NT2/D1 (cell line): ENCODE measurements at regions not wholly inside any gene's neighbourhood (a gene's known extent, or its start where the extent isn't known, plus 50 kb on each side); places are given as distances from the start of the nearest gene placed in this dataset.

Experiments
- SUZ12 ChIP-seq: IDR thresholded peaks from 2 replicates; pipeline ENCODE4 v1.6.1; 2011; ENCODE audit not compliant: insufficient read length, insufficient read depth; ENCODE audit errors: extremely low read depth
- YY1 ChIP-seq: IDR thresholded peaks from 2 replicates; pipeline ENCODE4 v1.6.1; 2011; ENCODE audit not compliant: insufficient read length, insufficient read depth
- ZNF274 ChIP-seq: IDR thresholded peaks from 2 replicates; pipeline ENCODE4 v1.6.1; 2011; ENCODE audit warnings: mild to moderate bottlenecking, low read depth, low read length

GRCh38 chrX:131783555-131784308, 239.4 kb upstream of the STK26 start:
- TF ChIP-seq ZNF274 (no peak), YY1 (no peak), SUZ12 (no peak)
